Activated CD8-positive, alpha-beta T cell treated with anti-CD3 and anti-CD28 coated beads for 36 hours (primary cell): ENCODE measurements at regions not wholly inside any gene's neighbourhood (a gene's known extent, or its start where the extent isn't known, plus 50 kb on each side); places are given as distances from the start of the nearest gene placed in this dataset.

ENCODE experiments used
- ATAC-seq: fragments of 200-7000 bp; cut with Tn5 transposase; one replicate; pipeline ENCODE4 v1.10.0; 2021; ENCODE audit warnings: mild to moderate bottlenecking, moderate library complexity
- CTCF ChIA-PET: fragments of 350-600 bp; sonication (Branson Sonifier 250); formaldehyde crosslinking; loops from one replicate; lab custom pipeline; 2021; ENCODE audit warnings: antibody characterized with exemption; lab: Charles Lee
- POLR2A ChIA-PET: fragments of 350-600 bp; sonication (Branson Sonifier 250); formaldehyde crosslinking; loops from one replicate; lab custom pipeline; 2021; ENCODE audit warnings: antibody characterized with exemption; lab: Charles Lee
- DNase-seq: peaks from one replicate; pipeline ENCODE4 v3.0.0-alpha.2; 2020
- H3K27ac Mint-ChIP-seq: one replicate; pipeline ENCODE4 v1.8.0; 2021; ENCODE audit warnings: mild to moderate bottlenecking, mixed read lengths
- H3K27me3 Mint-ChIP-seq: one replicate; pipeline ENCODE4 v1.8.0; 2021; ENCODE audit warnings: mixed read lengths
- H3K36me3 Mint-ChIP-seq: one replicate; pipeline ENCODE4 v1.8.0; 2021; ENCODE audit warnings: low read depth, mixed read lengths
- H3K4me1 Mint-ChIP-seq: one replicate; pipeline ENCODE4 v1.8.0; 2021; ENCODE audit warnings: low read depth, mixed read lengths
- H3K4me3 Mint-ChIP-seq: one replicate; pipeline ENCODE4 v1.8.0; 2021; ENCODE audit warnings: mild to moderate bottlenecking, moderate library complexity, mixed read lengths
- H3K9me3 Mint-ChIP-seq: one replicate; pipeline ENCODE4 v1.8.0; 2021; ENCODE audit warnings: mixed read lengths
- intact Hi-C: fragments of 100-400 bp; cut with micrococcal nuclease; formaldehyde crosslinking; loops from one replicate; pipeline ENCODE4 v1.10.0; 2022
- TF ChIP-seq, protein P1 (sequence below): fragments of 200-600 bp; IDR thresholded peaks from one replicate; pipeline ENCODE4 v1.8.0; 2022; ENCODE audit warnings: antibody characterized with exemption, mild to moderate bottlenecking

DNA sequence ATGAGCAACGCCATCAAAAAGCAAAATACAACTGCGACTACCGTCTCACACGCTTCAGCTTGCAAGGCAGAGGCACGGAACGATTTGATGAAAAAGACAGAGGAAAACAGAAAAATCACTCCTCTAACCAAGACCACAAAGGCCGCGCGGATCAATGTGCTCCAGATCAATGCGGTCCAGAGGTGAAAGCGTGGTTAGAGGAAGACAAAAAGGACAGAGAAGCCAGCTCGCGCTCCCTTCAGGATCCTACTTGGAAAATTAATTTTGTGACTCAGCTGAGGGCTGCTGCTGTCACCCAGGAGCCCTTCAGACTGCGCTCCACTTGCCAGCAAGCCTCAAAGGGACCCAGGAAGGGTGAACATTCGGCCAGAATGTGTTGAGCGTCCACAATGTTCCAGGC lies 140.2 kb upstream of the RPS6KA2 start:
- H3K4me1 Mint-ChIP-seq = no peaks in the 10 kb centered on the region
- no peak overlapping the region for H3K27ac Mint-ChIP-seq

DNA sequence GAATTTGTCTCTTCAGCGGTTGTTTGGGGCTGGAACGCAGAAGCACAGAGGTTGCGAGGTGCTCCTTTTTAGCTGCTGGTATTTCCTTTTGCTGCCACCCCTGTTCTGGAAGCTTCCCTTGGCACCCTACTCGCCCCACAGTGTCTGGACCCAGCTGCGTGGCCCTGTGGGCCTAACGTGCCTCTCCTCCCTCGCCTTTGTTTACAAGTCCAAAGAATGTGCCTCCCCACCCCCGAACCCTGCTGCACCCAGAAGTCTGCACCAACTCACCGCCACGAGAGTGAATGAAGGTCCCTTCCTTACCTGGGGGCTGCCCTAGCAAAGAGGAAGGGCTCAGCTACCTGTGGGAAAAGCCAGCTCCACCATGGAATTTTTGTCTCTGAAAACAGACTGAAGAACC lies 139.7 kb upstream of the RPS6KA2 start:
- Mint-ChIP-seq H3K36me3 (no peaks in the 10 kb centered on the region), H3K27ac (no peak overlapping the region), H3K4me3 (no peak overlapping the region), H3K4me1 (no peaks in the 10 kb centered on the region), H3K27me3 (peaks cover 8% of the 10 kb centered on the region), H3K9me3 (no peaks in the 10 kb centered on the region)
- POLR2A ChIA-PET = no interaction called here
- ATAC-seq (no peak), DNase-seq (no peak)
- CTCF ChIA-PET = interaction anchor here (2.7 to 6.1 kb wide), 2 partner anchors 8 to 223 kb away, joined by 7 to 44 read pairs; no protein-coding TSS in a partner anchor
- intact Hi-C loops = no loop called here
- TF ChIP-seq, protein P1, sequence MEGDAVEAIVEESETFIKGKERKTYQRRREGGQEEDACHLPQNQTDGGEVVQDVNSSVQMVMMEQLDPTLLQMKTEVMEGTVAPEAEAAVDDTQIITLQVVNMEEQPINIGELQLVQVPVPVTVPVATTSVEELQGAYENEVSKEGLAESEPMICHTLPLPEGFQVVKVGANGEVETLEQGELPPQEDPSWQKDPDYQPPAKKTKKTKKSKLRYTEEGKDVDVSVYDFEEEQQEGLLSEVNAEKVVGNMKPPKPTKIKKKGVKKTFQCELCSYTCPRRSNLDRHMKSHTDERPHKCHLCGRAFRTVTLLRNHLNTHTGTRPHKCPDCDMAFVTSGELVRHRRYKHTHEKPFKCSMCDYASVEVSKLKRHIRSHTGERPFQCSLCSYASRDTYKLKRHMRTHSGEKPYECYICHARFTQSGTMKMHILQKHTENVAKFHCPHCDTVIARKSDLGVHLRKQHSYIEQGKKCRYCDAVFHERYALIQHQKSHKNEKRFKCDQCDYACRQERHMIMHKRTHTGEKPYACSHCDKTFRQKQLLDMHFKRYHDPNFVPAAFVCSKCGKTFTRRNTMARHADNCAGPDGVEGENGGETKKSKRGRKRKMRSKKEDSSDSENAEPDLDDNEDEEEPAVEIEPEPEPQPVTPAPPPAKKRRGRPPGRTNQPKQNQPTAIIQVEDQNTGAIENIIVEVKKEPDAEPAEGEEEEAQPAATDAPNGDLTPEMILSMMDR = no peak

More for the DNA sequence above, 140.2 kb upstream of the RPS6KA2 start:
- Mint-ChIP-seq H3K36me3 (no peaks in the 10 kb centered on the region), H3K27me3 (peaks cover 11% of the 10 kb centered on the region), H3K4me3 (no peak overlapping the region), H3K9me3 (no peaks in the 10 kb centered on the region)
- ATAC-seq = no peak
- TF ChIP-seq, protein P1 = no peak
- DNase-seq = no peak
- POLR2A ChIA-PET = no interaction called here
- CTCF ChIA-PET = interaction anchor here (2.7 to 6.1 kb wide), 2 partner anchors 8 to 222 kb away, joined by 7 to 44 read pairs; no protein-coding TSS in a partner anchor
- intact Hi-C loops = no loop called here

DNA sequence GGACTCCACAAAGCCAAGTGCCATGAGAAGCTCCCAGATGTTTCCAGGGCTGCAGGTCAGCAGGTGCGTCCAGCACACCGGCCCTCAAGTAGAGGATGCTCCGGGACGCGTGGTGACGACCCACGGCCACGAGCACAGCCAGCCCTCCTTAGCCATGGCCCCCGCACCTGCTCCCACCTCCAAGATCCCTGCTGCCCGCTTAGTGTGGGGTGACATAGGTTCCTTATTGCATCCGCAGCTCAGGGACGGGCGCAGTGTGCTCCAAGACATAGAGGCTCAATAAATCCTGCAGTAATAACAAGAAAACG lies 138.1 kb upstream of the RPS6KA2 start:
- ChIA-PET CTCF (interaction anchor here (6.1 kb wide), 1 partner anchor 10 kb away, joined by 44 read pairs; no protein-coding TSS in a partner anchor), POLR2A (interaction anchor here (0.7 kb wide), 1 partner anchor 174 kb away, joined by 3 read pairs; no protein-coding TSS in a partner anchor)
- H3K27ac Mint-ChIP-seq = no peak overlapping the region
- H3K4me1 Mint-ChIP-seq = peaks cover 6% of the 10 kb centered on the region
- no peaks in the 10 kb centered on the region for H3K9me3 Mint-ChIP-seq
- no peak for DNase-seq
- intact Hi-C loops = no loop called here
- ATAC-seq = no peak
- TF ChIP-seq, protein P1 = no peak
- peaks cover 2% of the 10 kb centered on the region for H3K27me3 Mint-ChIP-seq
- H3K4me3 Mint-ChIP-seq = no peak overlapping the region
- no peaks in the 10 kb centered on the region for H3K36me3 Mint-ChIP-seq

DNA sequence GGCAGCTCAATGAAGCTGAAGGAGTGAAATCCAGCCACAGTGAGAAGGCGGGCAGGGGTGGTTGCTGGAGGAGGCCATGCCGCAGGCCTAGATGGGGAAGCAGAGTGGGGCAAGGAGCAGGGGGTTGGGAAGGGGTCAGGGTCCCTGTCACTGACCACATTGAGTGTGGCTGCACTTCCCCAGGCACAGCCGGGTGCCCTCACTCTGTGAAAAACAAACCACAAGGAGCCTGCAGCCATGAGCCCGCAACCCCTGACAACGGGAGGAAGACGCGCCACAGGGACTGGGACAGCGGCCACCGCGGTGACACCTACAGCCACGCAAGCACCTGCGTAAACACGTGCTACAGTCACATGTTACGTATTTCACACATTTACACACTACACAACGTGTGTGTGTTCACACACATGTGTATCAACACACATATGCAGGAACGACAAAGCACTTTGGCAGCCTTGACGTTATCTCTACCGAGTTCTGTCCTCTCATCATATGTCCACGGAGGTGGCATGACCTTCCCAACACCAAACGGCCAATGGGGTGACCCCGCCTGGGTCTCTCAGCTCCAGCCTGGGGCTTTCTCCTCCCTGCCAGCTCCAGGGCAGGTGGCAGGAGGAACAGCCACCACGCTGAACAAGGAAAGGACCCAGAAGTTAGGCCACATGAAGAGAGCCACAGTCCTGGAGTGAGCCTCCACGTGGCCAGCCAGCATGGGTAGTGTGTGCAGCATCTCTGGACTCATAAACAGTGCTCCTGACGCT lies 137.6 kb upstream of the RPS6KA2 start:
- intact Hi-C loops = no loop called here
- Mint-ChIP-seq H3K27me3 (no peaks in the 10 kb centered on the region), H3K4me3 (no peak overlapping the region), H3K9me3 (no peaks in the 10 kb centered on the region), H3K36me3 (no peaks in the 10 kb centered on the region), H3K4me1 (peaks cover 10% of the 10 kb centered on the region), H3K27ac (no peak overlapping the region)
- TF ChIP-seq, protein P1 = no peak
- POLR2A ChIA-PET = no interaction called here
- CTCF ChIA-PET = interaction anchor here (6.1 kb wide), 1 partner anchor 10 kb away, joined by 44 read pairs; no protein-coding TSS in a partner anchor
- ATAC-seq (no peak), DNase-seq (no peak)
